Ovary (tissue), 7 donors: ENCODE measurements at regions not wholly inside any gene's neighbourhood (a gene's known extent, or its start where the extent isn't known, plus 50 kb on each side); places are given as distances from the start of the nearest gene placed in this dataset.

Experiments
- DNase-seq, 5 donors: peaks; one replicate each; pipeline ENCODE4 v3.0.0-alpha.2; 2019 to 2020
- H3K27ac ChIP-seq, 2 donors: fragments of 200-600 bp; one replicate each; pipeline versions ENCODE4 v1.5.1 to v1.8.0; 2019 to 2022
- H3K27me3 ChIP-seq: fragments of 200-600 bp; one replicate; pipeline ENCODE4 v1.8.0; 2022
- H3K36me3 ChIP-seq: fragments of 200-600 bp; sonication (generic); one replicate; pipeline ENCODE4 v1.5.1; 2019
- H3K4me1 ChIP-seq: one replicate; pipeline ENCODE4 v1.8.1; 2013; ENCODE audit warnings: mild to moderate bottlenecking, moderate library complexity; ENCODE audit not compliant: insufficient read depth
- H3K4me3 ChIP-seq: fragments of 200-600 bp; sonication (generic); one replicate; pipeline ENCODE4 v1.5.1; 2017
- H3K9me3 ChIP-seq, 2 donors: fragments of 200-600 bp in 1 of 2; sonication (generic) in 1 of 2; one replicate each; pipeline versions ENCODE4 v1.5.1 to v1.8.1; 2013 to 2019; ENCODE audit warnings: mild to moderate bottlenecking in 1 of 2, moderate library complexity in 1 of 2
- EP300 ChIP-seq: sonication (generic); formaldehyde crosslinking; IDR thresholded peaks from one replicate; pipeline ENCODE4 v1.6.1; 2017; ENCODE audit warnings: antibody characterized with exemption
- POLR2A ChIP-seq: fragments of 450-650 bp; IDR thresholded peaks from one replicate; pipeline ENCODE4 v1.6.1; 2017; ENCODE audit warnings: antibody characterized with exemption, mild to moderate bottlenecking, moderate library complexity
- WGBS, 3 donors: extraction: QIAGEN DNeasy Blood & Tissue Kit in 1 of 3; methylation state at CpG; one replicate each; pipeline versions ENCODE4 v1.1.5 to v1.1.7; 2013 to 2017; 5-methylcytosine and 5-hydroxymethylcytosine counted together
- intact Hi-C, 4 donors: fragments of 100-400 bp; cut with DNase I; formaldehyde crosslinking; loops; one replicate each; pipeline versions ENCODE4 v1.11.0 to v1.15.1; 2022 to 2023
- TF ChIP-seq, protein P1 (sequence below), 3 donors: fragments of 450-650 bp in 2 of 3; fragments of 200-600 bp in 1 of 3; IDR thresholded peaks; one replicate each; pipeline versions ENCODE4 v1.5.1 to v1.8.0; 2016 to 2022; ENCODE audit warnings: antibody characterized with exemption in 3 of 3, mild to moderate bottlenecking in 1 of 3
- donor health status: DM: no; HTN: no; CAD: no; lungs with moderate emphysema.
- donor health status: DM: no; HTN: no; CAD: no.
- donor health status: Bipolar disorder and iron deficiency.
- donor health status: DM: no; HTN: no; CAD: no.
- donor health status: DM: yes; HTN: yes; CAD: no.

DNA sequence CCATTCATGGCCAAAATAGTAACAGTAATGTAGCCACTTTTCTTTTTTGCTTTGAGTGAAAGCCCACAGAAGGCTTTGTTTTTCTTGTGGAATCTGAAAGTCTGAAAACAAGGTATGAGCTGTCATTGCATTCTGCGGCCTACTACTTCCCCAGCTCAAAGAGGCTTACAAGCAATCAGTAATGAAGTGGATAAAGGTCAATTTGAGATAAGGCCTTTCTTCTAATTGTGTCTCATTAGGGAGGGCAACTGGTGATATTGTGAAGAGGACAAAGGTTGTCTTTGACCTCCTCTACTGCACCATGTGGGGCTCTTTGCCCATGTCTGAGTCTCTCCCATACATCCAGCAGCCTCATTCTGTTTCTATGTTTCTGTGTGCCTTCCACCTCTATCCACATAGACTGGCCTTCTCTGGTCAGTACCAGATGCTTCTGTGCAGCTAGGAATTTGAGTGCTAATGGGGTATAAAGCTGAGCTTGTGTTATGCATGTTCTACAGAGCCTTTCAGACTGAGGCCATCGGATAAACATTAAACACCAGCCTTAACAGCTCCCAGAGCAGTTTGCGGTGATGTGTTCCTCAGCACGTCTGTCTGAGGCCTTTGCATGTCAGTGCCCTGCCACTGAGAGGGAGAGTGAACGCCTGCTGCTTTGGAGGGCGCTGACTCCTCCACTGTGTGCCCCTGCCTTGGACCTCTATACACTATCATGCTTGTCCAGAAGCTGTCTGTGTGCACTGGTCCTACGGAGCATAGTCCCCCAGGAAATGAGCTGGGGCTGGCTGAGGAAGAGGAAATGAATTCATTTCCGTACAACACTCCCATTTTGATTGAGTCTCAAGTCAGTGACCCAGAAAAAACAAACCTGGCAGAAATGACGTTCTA is 80.2 kb downstream of the SH2D1A start:
- no peaks in the 10 kb centered on the region for H3K36me3 ChIP-seq
- no peaks in the 10 kb centered on the region for H3K4me1 ChIP-seq
- no peaks in the 10 kb centered on the region for H3K27me3 ChIP-seq
- H3K4me3 ChIP-seq, result no peak overlapping the region
- 55 to 70% (median 62%) methylated on average over 9 of the region's 9 CpGs for WGBS, 3 donors
- H3K27ac ChIP-seq, result no peak overlapping the region
- DNase-seq, result no peak
- H3K9me3 ChIP-seq, result no peaks in the 10 kb centered on the region
- intact Hi-C loops, result no loop called here
- TF ChIP-seq, protein P1, sequence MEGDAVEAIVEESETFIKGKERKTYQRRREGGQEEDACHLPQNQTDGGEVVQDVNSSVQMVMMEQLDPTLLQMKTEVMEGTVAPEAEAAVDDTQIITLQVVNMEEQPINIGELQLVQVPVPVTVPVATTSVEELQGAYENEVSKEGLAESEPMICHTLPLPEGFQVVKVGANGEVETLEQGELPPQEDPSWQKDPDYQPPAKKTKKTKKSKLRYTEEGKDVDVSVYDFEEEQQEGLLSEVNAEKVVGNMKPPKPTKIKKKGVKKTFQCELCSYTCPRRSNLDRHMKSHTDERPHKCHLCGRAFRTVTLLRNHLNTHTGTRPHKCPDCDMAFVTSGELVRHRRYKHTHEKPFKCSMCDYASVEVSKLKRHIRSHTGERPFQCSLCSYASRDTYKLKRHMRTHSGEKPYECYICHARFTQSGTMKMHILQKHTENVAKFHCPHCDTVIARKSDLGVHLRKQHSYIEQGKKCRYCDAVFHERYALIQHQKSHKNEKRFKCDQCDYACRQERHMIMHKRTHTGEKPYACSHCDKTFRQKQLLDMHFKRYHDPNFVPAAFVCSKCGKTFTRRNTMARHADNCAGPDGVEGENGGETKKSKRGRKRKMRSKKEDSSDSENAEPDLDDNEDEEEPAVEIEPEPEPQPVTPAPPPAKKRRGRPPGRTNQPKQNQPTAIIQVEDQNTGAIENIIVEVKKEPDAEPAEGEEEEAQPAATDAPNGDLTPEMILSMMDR (IDR thresholded peaks at IDR 0.05), result no peak
- TF ChIP-seq EP300, result no peak
- no peak for TF ChIP-seq POLR2A

GRCh38 chrX:124433186-124433585 is 86.8 kb downstream of the SH2D1A start:
- intact Hi-C loops, result no loop called here
- 47 to 72% (median 47%) methylated on average over 2 of the region's 2 CpGs for WGBS, 3 donors

DNA sequence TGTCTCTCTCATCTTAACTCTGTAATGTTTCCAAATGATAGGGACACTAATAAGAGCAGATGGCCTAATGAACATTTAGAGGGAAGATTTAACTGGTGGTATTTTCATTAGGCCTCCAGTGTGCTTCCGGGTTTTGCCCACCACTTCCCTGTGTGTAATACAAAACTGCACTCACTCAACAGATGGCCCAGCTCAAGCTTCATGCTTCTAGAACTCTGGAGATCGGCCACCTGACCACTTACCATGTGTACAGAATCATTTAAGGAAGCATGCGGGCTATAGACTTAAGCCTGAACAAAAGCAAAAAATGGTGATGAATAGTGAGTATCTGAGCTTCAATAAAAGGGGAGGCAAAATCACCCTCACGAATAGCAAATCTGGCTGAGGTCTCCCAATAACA is 89.3 kb downstream of the SH2D1A start:
- WGBS, 3 donors, result 44 to 55% (median 46%) methylated on average over 4 of the region's 4 CpGs
- DNase-seq, result no peak
- Histone ChIP-seq H3K27ac (no peak overlapping the region), H3K9me3 (no peaks in the 10 kb centered on the region), H3K4me3 (no peak overlapping the region), H3K36me3 (no peaks in the 10 kb centered on the region), H3K4me1 (no peaks in the 10 kb centered on the region), H3K27me3 (no peaks in the 10 kb centered on the region)
- intact Hi-C loops, result no loop called here
- TF ChIP-seq, protein P1 (IDR thresholded peaks at IDR 0.05), result no peak
- no peak for TF ChIP-seq POLR2A

More at GRCh38 chrX:124433186-124433585, 86.8 kb downstream of the SH2D1A start:
- TF ChIP-seq EP300 (no peak), POLR2A (no peak)
- TF ChIP-seq, protein P1 (IDR thresholded peaks at IDR 0.05), result no peak
- no peak overlapping the region for H3K27ac ChIP-seq
- no peak overlapping the region for H3K4me3 ChIP-seq
- H3K36me3 ChIP-seq, result no peaks in the 10 kb centered on the region
- no peaks in the 10 kb centered on the region for H3K27me3 ChIP-seq
- no peaks in the 10 kb centered on the region for H3K4me1 ChIP-seq
- H3K9me3 ChIP-seq, result no peaks in the 10 kb centered on the region
- DNase-seq, result no peak

GRCh38 chrX:124440695-124441094 is 94.3 kb downstream of the SH2D1A start:
- Histone ChIP-seq H3K27me3 (no peaks in the 10 kb centered on the region), H3K27ac (no peak overlapping the region), H3K4me3 (no peak overlapping the region), H3K4me1 (no peaks in the 10 kb centered on the region), H3K9me3 (no peaks in the 10 kb centered on the region), H3K36me3 (no peaks in the 10 kb centered on the region)
- no peak for DNase-seq
- 53 to 65% (median 55%) methylated on average over 2 of the region's 2 CpGs for WGBS, 3 donors
- intact Hi-C loops, result no loop called here
- TF ChIP-seq, protein P1 (IDR thresholded peaks at IDR 0.05), result no peak
- TF ChIP-seq EP300 (no peak), POLR2A (no peak)
